PC-9 (cell line): ENCODE measurements at regions not wholly inside any gene's neighbourhood (a gene's known extent, or its start where the extent isn't known, plus 50 kb on each side); places are given as distances from the start of the nearest gene placed in this dataset.

Experiments used
- BruUV-seq: library from RNA; stranded (reverse); fragments of 400-500 nt; replicated peaks from 2 replicates; lab custom pipeline; 2021; lab: Mats Ljungman, UMichigan
- CTCF ChIA-PET: fragments of 300-600 bp; sonication (Branson Sonifier 250); formaldehyde crosslinking; loops from one replicate; lab custom pipeline; 2022; ENCODE audit warnings: antibody characterized with exemption; lab: Charles Lee
- POLR2A ChIA-PET: fragments of 300-600 bp; sonication (Branson Sonifier 250); formaldehyde crosslinking; loops from one replicate; lab custom pipeline; 2022; ENCODE audit warnings: antibody characterized with exemption; ENCODE audit not compliant: unreplicated experiment; lab: Charles Lee
- DNase-seq, 2 experiments: peaks; one replicate each; pipeline versions ENCODE4 v3.0.0 to v3.0.0-alpha.2; 2015 to 2022; ENCODE audit warnings: mixed read lengths in 1 of 2
- H2AFZ ChIP-seq: fragments of 200-600 bp; sonication (generic); 2 replicates; pipeline ENCODE4 v1.8.1; 2017; ENCODE audit warnings: antibody characterized with exemption
- H3F3A ChIP-seq: fragments of 200-600 bp; sonication (generic); 2 replicates; pipeline ENCODE4 v1.8.1; 2017; ENCODE audit warnings: antibody characterized with exemption, mild to moderate bottlenecking, low read depth; ENCODE audit not compliant: insufficient read depth
- H3K27ac ChIP-seq: fragments of 200-600 bp; sonication (generic); 2 replicates; pipeline ENCODE4 v1.6.1; 2016; ENCODE audit warnings: mixed run types
- H3K27me3 ChIP-seq: fragments of 200-600 bp; sonication (generic); 2 replicates; pipeline ENCODE4 v1.6.1; 2016; ENCODE audit warnings: low read depth, mixed run types; ENCODE audit not compliant: insufficient read depth
- H3K36me3 ChIP-seq: fragments of 200-600 bp; sonication (generic); 2 replicates; pipeline ENCODE4 v1.6.1; 2016; ENCODE audit warnings: low read depth, mixed run types
- H3K4me1 ChIP-seq: fragments of 200-600 bp; sonication (generic); replicated peaks from 2 replicates; pipeline ENCODE4 v1.6.1; 2016; ENCODE audit warnings: mixed run types; ENCODE audit not compliant: insufficient read depth
- H3K4me2 ChIP-seq: fragments of 200-600 bp; sonication (generic); 2 replicates; pipeline ENCODE4 v1.6.1; 2017; ENCODE audit warnings: mixed run types
- H3K4me3 ChIP-seq: fragments of 200-600 bp; sonication (generic); 2 replicates; pipeline ENCODE4 v1.6.1; 2016; ENCODE audit warnings: mixed run types
- H3K79me2 ChIP-seq: fragments of 200-600 bp; sonication (generic); 2 replicates; pipeline ENCODE4 v1.6.1; 2017; ENCODE audit warnings: low read depth, mixed run types
- H3K9me2 ChIP-seq: fragments of 200-600 bp; sonication (generic); 2 replicates; pipeline ENCODE4 v1.8.1; 2017; ENCODE audit warnings: mild to moderate bottlenecking; ENCODE audit not compliant: insufficient read depth
- H3K9me3 ChIP-seq: fragments of 200-600 bp; sonication (generic); 2 replicates; pipeline ENCODE4 v1.8.1; 2016; ENCODE audit warnings: low read depth; ENCODE audit not compliant: insufficient read depth
- H4K20me1 ChIP-seq: fragments of 200-600 bp; sonication (generic); 2 replicates; pipeline ENCODE4 v1.8.1; 2017; ENCODE audit not compliant: insufficient read depth
- EZH2 ChIP-seq: fragments of 200-600 bp; sonication (generic); IDR thresholded peaks from 2 replicates; pipeline ENCODE4 v1.8.0; 2017; ENCODE audit warnings: antibody characterized with exemption, low read depth
- intact Hi-C: fragments of 100-400 bp; cut with micrococcal nuclease; formaldehyde crosslinking; loops from one replicate; pipeline ENCODE4 v1.10.0; 2022; ENCODE audit not compliant: unreplicated experiment
- TF ChIP-seq, protein P1 (sequence below): fragments of 200-600 bp; sonication (generic); conservative IDR thresholded peaks from 2 replicates; pipeline ENCODE4 v1.6.1; 2017; ENCODE audit warnings: mixed run types, antibody characterized with exemption, mild to moderate bottlenecking, moderate library complexity

DNA sequence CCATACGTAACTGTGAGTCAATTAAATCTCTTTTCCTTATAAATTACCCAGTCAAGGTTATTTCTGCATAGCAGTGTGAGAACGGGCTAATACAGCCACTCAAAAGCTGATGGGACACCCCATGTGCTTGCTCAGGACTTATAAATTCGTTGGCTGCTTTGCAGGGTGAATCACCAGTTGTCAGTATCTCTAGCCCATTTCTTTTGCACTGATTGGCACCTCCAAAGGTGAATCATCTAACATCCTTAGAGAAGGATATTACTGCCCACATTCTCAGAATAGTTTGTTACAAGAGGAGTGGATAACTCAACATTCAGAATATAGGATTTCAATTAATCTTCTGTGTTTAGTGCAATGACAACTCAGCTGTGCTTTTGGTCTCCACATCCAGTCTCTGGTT lies 601.5 kb downstream of the KCNH5 start:
- POLR2A ChIA-PET: no interaction called here
- intact Hi-C loops: no loop called here
- no TSS peak for BruUV-seq

DNA sequence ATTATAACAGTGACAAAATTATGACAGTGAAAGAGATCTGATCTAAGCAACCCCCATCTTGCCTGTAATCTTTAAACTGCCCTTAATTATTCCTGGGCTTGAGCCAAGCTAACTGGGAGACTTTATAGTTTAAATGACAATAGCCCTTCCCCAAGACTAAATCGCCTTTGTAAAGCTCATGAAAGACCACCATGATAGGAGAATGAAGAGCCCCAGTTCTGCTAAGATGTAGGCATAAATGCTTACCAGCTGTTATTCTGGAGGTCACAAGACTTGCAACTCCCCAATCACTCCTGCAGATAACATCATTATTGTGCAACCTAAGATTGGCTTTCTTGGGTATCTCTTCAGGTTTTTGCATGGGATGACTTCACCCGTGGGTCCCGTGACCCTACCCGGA lies 599.7 kb downstream of the KCNH5 start:
- no peaks in the 10 kb centered on the region for H3K36me3 ChIP-seq
- TF ChIP-seq, protein P1, sequence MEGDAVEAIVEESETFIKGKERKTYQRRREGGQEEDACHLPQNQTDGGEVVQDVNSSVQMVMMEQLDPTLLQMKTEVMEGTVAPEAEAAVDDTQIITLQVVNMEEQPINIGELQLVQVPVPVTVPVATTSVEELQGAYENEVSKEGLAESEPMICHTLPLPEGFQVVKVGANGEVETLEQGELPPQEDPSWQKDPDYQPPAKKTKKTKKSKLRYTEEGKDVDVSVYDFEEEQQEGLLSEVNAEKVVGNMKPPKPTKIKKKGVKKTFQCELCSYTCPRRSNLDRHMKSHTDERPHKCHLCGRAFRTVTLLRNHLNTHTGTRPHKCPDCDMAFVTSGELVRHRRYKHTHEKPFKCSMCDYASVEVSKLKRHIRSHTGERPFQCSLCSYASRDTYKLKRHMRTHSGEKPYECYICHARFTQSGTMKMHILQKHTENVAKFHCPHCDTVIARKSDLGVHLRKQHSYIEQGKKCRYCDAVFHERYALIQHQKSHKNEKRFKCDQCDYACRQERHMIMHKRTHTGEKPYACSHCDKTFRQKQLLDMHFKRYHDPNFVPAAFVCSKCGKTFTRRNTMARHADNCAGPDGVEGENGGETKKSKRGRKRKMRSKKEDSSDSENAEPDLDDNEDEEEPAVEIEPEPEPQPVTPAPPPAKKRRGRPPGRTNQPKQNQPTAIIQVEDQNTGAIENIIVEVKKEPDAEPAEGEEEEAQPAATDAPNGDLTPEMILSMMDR: no peak
- TF ChIP-seq EZH2: no peak
- H3K9me3 ChIP-seq: no peaks in the 10 kb centered on the region
- ChIA-PET CTCF (no interaction called here), POLR2A (no interaction called here)
- no peaks in the 10 kb centered on the region for H3K27me3 ChIP-seq
- H4K20me1 ChIP-seq: no peaks in the 10 kb centered on the region
- intact Hi-C loops: no loop called here
- BruUV-seq: no TSS peak
- H3K4me3 ChIP-seq: no peak overlapping the region
- H3K4me1 ChIP-seq: no peaks in the 10 kb centered on the region
- H3F3A ChIP-seq: no peaks in the 10 kb centered on the region
- DNase-seq: no peak
- no peaks in the 10 kb centered on the region for H3K9me2 ChIP-seq
- no peak overlapping the region for H3K27ac ChIP-seq
- H3K79me2 ChIP-seq: no peaks in the 10 kb centered on the region
- H3K4me2 ChIP-seq: no peak overlapping the region
- no peak overlapping the region for H2AFZ ChIP-seq

More for the DNA sequence above, 601.5 kb downstream of the KCNH5 start:
- Histone ChIP-seq H3F3A (no peaks in the 10 kb centered on the region), H3K36me3 (no peaks in the 10 kb centered on the region), H2AFZ (no peak overlapping the region), H3K4me1 (no peaks in the 10 kb centered on the region), H3K9me3 (no peaks in the 10 kb centered on the region), H3K27ac (no peak overlapping the region), H3K4me2 (no peak overlapping the region), H4K20me1 (no peaks in the 10 kb centered on the region), H3K4me3 (no peak overlapping the region), H3K27me3 (no peaks in the 10 kb centered on the region), H3K79me2 (no peaks in the 10 kb centered on the region), H3K9me2 (no peaks in the 10 kb centered on the region)
- CTCF ChIA-PET: no interaction called here
- DNase-seq: no peak
- no peak for TF ChIP-seq EZH2
- TF ChIP-seq, protein P1: no peak

DNA sequence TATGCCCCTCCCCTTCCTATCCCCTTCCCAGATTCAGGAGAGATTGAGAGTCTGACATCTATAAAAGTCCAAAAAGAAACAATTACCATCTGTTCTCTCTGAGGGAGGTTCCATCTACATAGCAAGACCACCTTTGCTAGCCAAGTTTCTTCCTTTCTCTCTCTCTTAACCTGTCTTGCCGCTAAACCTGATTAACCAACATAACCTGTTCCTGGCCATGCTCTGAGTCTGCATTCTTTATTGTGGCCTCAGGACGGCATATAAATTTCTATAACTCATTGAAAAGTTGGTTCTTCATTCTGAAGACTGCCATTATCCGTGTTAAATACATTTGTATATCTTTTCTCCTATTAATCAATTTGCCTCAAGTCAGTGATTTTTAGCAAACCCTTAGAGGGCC lies 594.0 kb downstream of the KCNH5 start:
- TF ChIP-seq, protein P1: no peak
- no peak for TF ChIP-seq EZH2
- intact Hi-C loops: no loop called here
- no peaks in the 10 kb centered on the region for H3K9me3 ChIP-seq
- no peaks in the 10 kb centered on the region for H3K9me2 ChIP-seq
- no peaks in the 10 kb centered on the region for H3K79me2 ChIP-seq
- no peak overlapping the region for H3K4me2 ChIP-seq
- no TSS peak for BruUV-seq
- no peaks in the 10 kb centered on the region for H3K36me3 ChIP-seq
- H3K27me3 ChIP-seq: no peaks in the 10 kb centered on the region
- H2AFZ ChIP-seq: no peak overlapping the region
- H3K27ac ChIP-seq: no peak overlapping the region
- no peak overlapping the region for H3K4me3 ChIP-seq
- POLR2A ChIA-PET: no interaction called here
- no peak for DNase-seq
- CTCF ChIA-PET: no interaction called here
- no peaks in the 10 kb centered on the region for H3K4me1 ChIP-seq
- no peaks in the 10 kb centered on the region for H4K20me1 ChIP-seq
- no peaks in the 10 kb centered on the region for H3F3A ChIP-seq
